MM.1S (cell line): ENCODE measurements at regions not wholly inside any gene's neighbourhood (a gene's known extent, or its start where the extent isn't known, plus 50 kb on each side); places are given as distances from the start of the nearest gene placed in this dataset.

ENCODE experiments used
- DNase-seq: peaks from one replicate; pipeline ENCODE4 v3.0.0-alpha.2; 2015
- H2AFZ ChIP-seq: fragments of 300-600 bp; sonication (generic); 2 replicates; pipeline ENCODE4 v1.6.0; 2016; ENCODE audit warnings: antibody characterized with exemption, low read length
- H3F3A ChIP-seq: fragments of 300-600 bp; sonication (generic); 2 replicates; pipeline ENCODE4 v1.6.1; 2016; ENCODE audit warnings: mild to moderate bottlenecking, antibody characterized with exemption, low read length, moderate library complexity, mixed read lengths; ENCODE audit not compliant: insufficient read depth
- H3K27ac ChIP-seq: fragments of 300-600 bp; sonication (generic); 2 replicates; pipeline ENCODE4 v1.5.1; 2016; ENCODE audit warnings: mild to moderate bottlenecking, low read length
- H3K27me3 ChIP-seq: fragments of 300-600 bp; sonication (generic); replicated peaks from 2 replicates; pipeline ENCODE4 v1.6.0; 2016; ENCODE audit warnings: low read length; ENCODE audit not compliant: insufficient read depth
- H3K36me3 ChIP-seq: fragments of 300-600 bp; sonication (generic); replicated peaks from 2 replicates; pipeline ENCODE4 v1.6.1; 2016; ENCODE audit warnings: mild to moderate bottlenecking, low read length, mixed read lengths; ENCODE audit not compliant: insufficient read depth
- H3K4me1 ChIP-seq: fragments of 300-600 bp; sonication (generic); 2 replicates; pipeline ENCODE4 v1.6.1; 2016; ENCODE audit warnings: low read length, mixed read lengths
- H3K4me2 ChIP-seq: fragments of 300-600 bp; sonication (generic); 2 replicates; pipeline ENCODE4 v1.6.0; 2016; ENCODE audit warnings: low read depth, low read length
- H3K4me3 ChIP-seq: fragments of 300-600 bp; sonication (generic); 2 replicates; pipeline ENCODE4 v1.5.1; 2016; ENCODE audit warnings: low read length, mixed read lengths
- H3K79me2 ChIP-seq: fragments of 300-600 bp; sonication (generic); 2 replicates; pipeline ENCODE4 v1.6.1; 2016; ENCODE audit warnings: mixed run types, low read length, mixed read lengths
- H3K9ac ChIP-seq: fragments of 300-600 bp; sonication (generic); 2 replicates; pipeline ENCODE4 v1.6.1; 2016; ENCODE audit warnings: low read length, mixed read lengths
- H3K9me2 ChIP-seq: fragments of 300-600 bp; sonication (generic); replicated peaks from 2 replicates; pipeline ENCODE4 v1.6.1; 2016; ENCODE audit warnings: mild to moderate bottlenecking, low read length, mixed read lengths; ENCODE audit not compliant: insufficient read depth
- H3K9me3 ChIP-seq: fragments of 300-600 bp; sonication (generic); replicated peaks from 2 replicates; pipeline ENCODE4 v1.6.1; 2016; ENCODE audit warnings: mild to moderate bottlenecking, low read length, mixed read lengths; ENCODE audit not compliant: insufficient read depth
- H4K20me1 ChIP-seq: fragments of 300-600 bp; sonication (generic); 2 replicates; pipeline ENCODE4 v1.6.1; 2016; ENCODE audit warnings: mild to moderate bottlenecking, low read length, moderate library complexity, mixed read lengths; ENCODE audit not compliant: insufficient read depth
- CTCF ChIP-seq: fragments of 300-600 bp; sonication (generic); IDR thresholded peaks from 2 replicates; pipeline ENCODE4 v1.5.1; 2016; ENCODE audit warnings: antibody characterized with exemption, low read length, mixed read lengths
- EZH2 ChIP-seq: fragments of 300-600 bp; sonication (generic); optimal IDR thresholded peaks from 2 replicates; pipeline ENCODE3; 2017; ENCODE audit warnings: low read depth, mild to moderate bottlenecking, antibody characterized with exemption, low read length, mixed read lengths
- EZH2phosphoT487 ChIP-seq: fragments of 300-600 bp; sonication (generic); IDR thresholded peaks from 2 replicates; pipeline ENCODE4 v1.6.1; 2018; ENCODE audit warnings: antibody characterized with exemption, low read length

- Histone ChIP-seq H3K4me1 (no peaks in the 10 kb centered on the region), H3K4me2 (no peak overlapping the region), H3K9me3 (no peaks in the 10 kb centered on the region), H3K27me3 (peaks cover 76% of the 10 kb centered on the region), H3K4me3 (no peak overlapping the region), H3K9me2 (no peaks in the 10 kb centered on the region), H3K79me2 (no peaks in the 10 kb centered on the region), H3K9ac (no peak overlapping the region), H2AFZ (no peak overlapping the region), H3K27ac (no peak overlapping the region), H3F3A (no peaks in the 10 kb centered on the region), H3K36me3 (no peaks in the 10 kb centered on the region), H4K20me1 (no peaks in the 10 kb centered on the region)
- DNase-seq: no peak
- no peak for TF ChIP-seq EZH2
- no peak for TF ChIP-seq CTCF
- no peak for TF ChIP-seq EZH2phosphoT487
Measured at GRCh38 chr1:2966449-2967328, 54.6 kb upstream of the ACTRT2 start.

GRCh38 chr1:2967329-2967725 lies 53.9 kb upstream of the ACTRT2 start:
- TF ChIP-seq CTCF (no peak), EZH2 (no peak), EZH2phosphoT487 (no peak)
- Histone ChIP-seq H3K9me2 (no peaks in the 10 kb centered on the region), H3K27me3 (peaks cover 70% of the 10 kb centered on the region), H4K20me1 (no peaks in the 10 kb centered on the region), H3K9ac (no peak overlapping the region), H3K79me2 (no peaks in the 10 kb centered on the region), H3K4me3 (no peak overlapping the region), H2AFZ (no peak overlapping the region), H3F3A (no peaks in the 10 kb centered on the region), H3K36me3 (no peaks in the 10 kb centered on the region), H3K27ac (no peak overlapping the region), H3K4me2 (no peak overlapping the region), H3K9me3 (no peaks in the 10 kb centered on the region), H3K4me1 (no peaks in the 10 kb centered on the region)
- no peak for DNase-seq

GRCh38 chr1:2967881-2968280 lies 53.4 kb upstream of the ACTRT2 start:
- DNase-seq: no peak
- Histone ChIP-seq H3K4me3 (no peak overlapping the region), H3F3A (no peaks in the 10 kb centered on the region), H2AFZ (no peak overlapping the region), H3K4me2 (no peak overlapping the region), H3K27ac (no peak overlapping the region), H3K9me2 (no peaks in the 10 kb centered on the region), H3K79me2 (no peaks in the 10 kb centered on the region), H3K9ac (no peak overlapping the region), H4K20me1 (no peaks in the 10 kb centered on the region), H3K36me3 (no peaks in the 10 kb centered on the region), H3K27me3 (peaks cover 64% of the 10 kb centered on the region), H3K9me3 (no peaks in the 10 kb centered on the region), H3K4me1 (no peaks in the 10 kb centered on the region)
- TF ChIP-seq EZH2 (no peak), EZH2phosphoT487 (no peak), CTCF (no peak)
